ENCODE measurements at regions not wholly inside any gene's neighbourhood (a gene's known extent, or its start where the extent isn't known, plus 50 kb on each side); places are given as distances from the start of the nearest gene placed in this dataset.

DNA sequence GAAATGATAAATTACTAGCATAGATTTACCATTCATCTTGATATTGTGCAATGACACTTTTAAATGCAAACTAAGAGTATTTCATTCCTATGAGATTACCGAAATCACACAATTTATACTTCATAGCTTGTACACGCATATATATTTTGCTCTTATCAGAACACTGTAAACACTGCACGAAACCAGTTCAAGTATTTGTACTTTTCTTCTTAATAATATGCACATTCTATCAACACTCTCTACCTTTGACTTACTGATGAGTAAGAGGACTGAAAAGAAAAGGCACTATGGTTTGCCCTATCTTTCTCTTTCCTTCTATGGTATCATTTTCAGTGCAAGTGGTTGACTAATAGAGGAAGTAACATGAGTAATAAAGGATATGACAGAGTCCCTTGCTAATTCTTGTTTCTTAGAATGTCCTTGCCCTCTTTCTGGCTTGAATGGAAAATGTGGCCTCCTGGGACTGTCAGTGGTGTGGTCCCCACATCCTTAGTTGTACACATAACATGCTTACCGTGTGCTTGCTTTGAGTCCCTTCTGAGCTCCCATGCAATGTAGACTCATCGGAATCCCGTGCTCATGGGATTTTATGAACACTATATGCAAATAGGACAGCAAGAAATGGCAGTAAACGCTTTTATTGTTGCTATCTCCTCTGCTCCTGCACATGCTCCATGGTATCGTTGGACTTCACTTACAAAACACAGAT, 363.5 kb upstream of the TNP1 start:
- Histone ChIP-seq H3K4me3 (ENCODE audit: insufficient read depth, low read length, poor library complexity, severe bottlenecking) (no peak overlapping the region), H3K27ac (ENCODE audit: low read depth, low read length) (no peak overlapping the region)

DNA sequence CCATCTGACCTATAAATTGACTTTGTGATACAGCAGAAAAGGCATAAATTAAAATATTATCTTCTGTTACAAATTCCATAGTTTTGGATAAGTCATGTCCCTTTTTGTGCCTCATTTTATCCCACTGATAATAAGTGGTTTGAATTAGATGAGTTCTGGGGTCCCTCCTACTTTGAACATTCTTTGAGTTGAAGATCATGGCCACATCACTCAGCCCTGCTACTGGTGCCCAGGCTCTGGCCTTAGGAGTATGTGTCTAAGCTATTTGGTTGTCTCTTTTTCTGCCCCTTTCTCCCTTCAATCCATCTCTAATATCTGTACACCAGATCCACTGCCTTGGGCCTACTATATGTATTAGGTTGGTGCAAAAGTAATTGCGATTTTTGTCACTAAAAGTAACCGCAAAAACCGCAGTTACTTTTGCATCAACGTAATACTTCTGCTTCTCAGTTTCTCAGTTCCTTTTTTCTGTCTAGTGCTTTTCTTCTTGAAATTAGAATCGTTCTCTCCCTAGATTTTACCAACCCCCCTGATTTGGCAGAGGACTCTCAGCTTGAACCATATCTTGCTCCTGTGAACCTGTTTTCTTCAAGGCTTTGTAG, 362.5 kb upstream of the TNP1 start:
- H3K4me3 ChIP-seq (ENCODE audit: insufficient read depth, low read length, poor library complexity, severe bottlenecking), result no peak overlapping the region
- H3K27ac ChIP-seq (ENCODE audit: low read depth, low read length), result no peak overlapping the region
- H3K27me3 ChIP-seq (ENCODE audit: low read length), result no peaks in the 10 kb centered on the region
- H3K9ac ChIP-seq (ENCODE audit: low read length), result no peak overlapping the region
- no peak for TF ChIP-seq EZH2phosphoT487 (conservative IDR thresholded peaks at IDR 0.05; ENCODE audit: low read length)
- TF ChIP-seq, protein P1, sequence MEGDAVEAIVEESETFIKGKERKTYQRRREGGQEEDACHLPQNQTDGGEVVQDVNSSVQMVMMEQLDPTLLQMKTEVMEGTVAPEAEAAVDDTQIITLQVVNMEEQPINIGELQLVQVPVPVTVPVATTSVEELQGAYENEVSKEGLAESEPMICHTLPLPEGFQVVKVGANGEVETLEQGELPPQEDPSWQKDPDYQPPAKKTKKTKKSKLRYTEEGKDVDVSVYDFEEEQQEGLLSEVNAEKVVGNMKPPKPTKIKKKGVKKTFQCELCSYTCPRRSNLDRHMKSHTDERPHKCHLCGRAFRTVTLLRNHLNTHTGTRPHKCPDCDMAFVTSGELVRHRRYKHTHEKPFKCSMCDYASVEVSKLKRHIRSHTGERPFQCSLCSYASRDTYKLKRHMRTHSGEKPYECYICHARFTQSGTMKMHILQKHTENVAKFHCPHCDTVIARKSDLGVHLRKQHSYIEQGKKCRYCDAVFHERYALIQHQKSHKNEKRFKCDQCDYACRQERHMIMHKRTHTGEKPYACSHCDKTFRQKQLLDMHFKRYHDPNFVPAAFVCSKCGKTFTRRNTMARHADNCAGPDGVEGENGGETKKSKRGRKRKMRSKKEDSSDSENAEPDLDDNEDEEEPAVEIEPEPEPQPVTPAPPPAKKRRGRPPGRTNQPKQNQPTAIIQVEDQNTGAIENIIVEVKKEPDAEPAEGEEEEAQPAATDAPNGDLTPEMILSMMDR (IDR thresholded peaks at IDR 0.05; ENCODE audit: insufficient read depth, low read length, poor library complexity, severe bottlenecking), result no peak
- no peak overlapping the region for H2AFZ ChIP-seq (ENCODE audit: low read depth, low read length, severe bottlenecking)
- no peaks in the 10 kb centered on the region for H3K9me3 ChIP-seq (ENCODE audit: insufficient read depth, low read length)
- no peaks in the 10 kb centered on the region for H3F3A ChIP-seq (ENCODE audit: insufficient read depth)
- no peaks in the 10 kb centered on the region for H3K9me2 ChIP-seq (replicated peaks; ENCODE audit: insufficient read depth, low read length)
- no peaks in the 10 kb centered on the region for H3K36me3 ChIP-seq (ENCODE audit: low read length)
- no peaks in the 10 kb centered on the region for H3K79me2 ChIP-seq (ENCODE audit: insufficient read depth, low read length)
- no peak overlapping the region for H3K4me2 ChIP-seq (ENCODE audit: low read depth, low read length, poor library complexity, severe bottlenecking)
- no peaks in the 10 kb centered on the region for H4K20me1 ChIP-seq (ENCODE audit: low read depth, low read length)

More for the DNA sequence above, 363.5 kb upstream of the TNP1 start:
- Histone ChIP-seq H4K20me1 (ENCODE audit: low read depth, low read length) (no peaks in the 10 kb centered on the region), H3K9me3 (ENCODE audit: insufficient read depth, low read length) (no peaks in the 10 kb centered on the region), H3K9me2 (replicated peaks; ENCODE audit: insufficient read depth, low read length) (no peaks in the 10 kb centered on the region), H3K9ac (ENCODE audit: low read length) (no peak overlapping the region), H2AFZ (ENCODE audit: low read depth, low read length, severe bottlenecking) (no peak overlapping the region), H3F3A (ENCODE audit: insufficient read depth) (no peaks in the 10 kb centered on the region), H3K79me2 (ENCODE audit: insufficient read depth, low read length) (no peaks in the 10 kb centered on the region), H3K4me2 (ENCODE audit: low read depth, low read length, poor library complexity, severe bottlenecking) (no peak overlapping the region), H3K27me3 (ENCODE audit: low read length) (no peaks in the 10 kb centered on the region), H3K36me3 (ENCODE audit: low read length) (no peaks in the 10 kb centered on the region)
- TF ChIP-seq, protein P1 (IDR thresholded peaks at IDR 0.05; ENCODE audit: insufficient read depth, low read length, poor library complexity, severe bottlenecking), result no peak
- no peak for TF ChIP-seq EZH2phosphoT487 (conservative IDR thresholded peaks at IDR 0.05; ENCODE audit: low read length)

DNA sequence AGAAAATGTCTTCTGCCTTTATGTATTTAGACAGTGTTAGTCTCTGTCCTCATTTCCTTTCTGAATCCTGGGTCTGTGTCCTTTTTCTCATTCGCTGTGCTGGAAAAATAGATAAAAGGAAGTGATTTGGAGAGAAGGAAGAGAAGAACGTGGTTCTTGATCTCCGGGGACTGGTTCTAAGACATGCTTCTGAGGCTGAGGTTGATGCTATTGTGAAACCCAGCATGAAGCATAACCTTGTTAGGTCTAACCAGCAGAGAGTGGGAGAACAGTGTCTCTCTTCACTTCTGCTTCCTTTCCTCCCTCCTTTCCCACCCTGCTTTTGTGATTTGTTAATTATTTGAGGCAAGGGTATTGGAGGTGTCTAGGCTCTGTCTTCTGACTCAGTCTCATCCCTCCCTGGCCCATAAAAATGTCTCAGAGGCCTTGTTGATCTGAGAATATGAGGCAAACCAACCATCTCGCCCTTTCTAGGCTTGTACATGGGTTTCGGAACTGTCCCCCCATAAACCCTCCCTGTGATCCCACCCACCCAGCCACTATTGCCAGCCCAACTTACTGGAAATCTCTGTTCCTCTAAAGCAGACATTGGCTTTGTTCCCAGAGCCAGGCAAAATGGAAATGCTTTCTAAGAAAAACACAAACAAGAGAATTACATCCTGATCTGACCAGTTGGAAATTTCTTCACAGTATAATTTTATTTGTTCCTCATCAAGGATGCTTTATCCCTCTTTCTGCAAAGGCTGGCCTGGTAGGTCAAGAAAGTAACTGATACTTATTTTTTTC, 360.6 kb upstream of the TNP1 start:
- Histone ChIP-seq H3K79me2 (ENCODE audit: insufficient read depth, low read length) (no peaks in the 10 kb centered on the region), H2AFZ (ENCODE audit: low read depth, low read length, severe bottlenecking) (no peak overlapping the region), H3K9me3 (ENCODE audit: insufficient read depth, low read length) (no peaks in the 10 kb centered on the region), H3F3A (ENCODE audit: insufficient read depth) (no peaks in the 10 kb centered on the region), H3K9me2 (replicated peaks; ENCODE audit: insufficient read depth, low read length) (no peaks in the 10 kb centered on the region), H3K9ac (ENCODE audit: low read length) (no peak overlapping the region), H4K20me1 (ENCODE audit: low read depth, low read length) (no peaks in the 10 kb centered on the region), H3K27me3 (ENCODE audit: low read length) (no peaks in the 10 kb centered on the region), H3K4me2 (ENCODE audit: low read depth, low read length, poor library complexity, severe bottlenecking) (no peak overlapping the region), H3K27ac (ENCODE audit: low read depth, low read length) (no peak overlapping the region), H3K4me3 (ENCODE audit: insufficient read depth, low read length, poor library complexity, severe bottlenecking) (no peak overlapping the region), H3K36me3 (ENCODE audit: low read length) (no peaks in the 10 kb centered on the region)
- no peak for TF ChIP-seq EZH2phosphoT487 (conservative IDR thresholded peaks at IDR 0.05; ENCODE audit: low read length)
- TF ChIP-seq, protein P1 (IDR thresholded peaks at IDR 0.05; ENCODE audit: insufficient read depth, low read length, poor library complexity, severe bottlenecking), result no peak

Data from SU-DHL-6 (cell line).